GM12878 (cell line): ENCODE measurements at regions not wholly inside any gene's neighbourhood (a gene's known extent, or its start where the extent isn't known, plus 50 kb on each side); places are given as distances from the start of the nearest gene placed in this dataset.

ENCODE experiments used
- ATAC-seq: fragments of 200-7000 bp; cut with Tn5 transposase; 3 replicates; pipeline ENCODE4 v1.9.1; 2020; ENCODE audit warnings: mild to moderate bottlenecking, moderate library complexity
- BruUV-seq: library from RNA; stranded (reverse); fragments of 400-500 nt; replicated peaks from 2 replicates; lab custom pipeline; 2021; lab: Mats Ljungman, UMichigan
- CTCF ChIA-PET: fragments of 300-600 bp; sonication (Branson Sonifier 250); formaldehyde crosslinking; extraction: SDS; loops from one replicate; lab custom pipeline; 2021; ENCODE audit warnings: inconsistent platforms; lab: Yijun Ruan, JAX
- POLR2A ChIA-PET: fragments of 350-600 bp; formaldehyde crosslinking; extraction: SDS; loops from one replicate; lab custom pipeline; 2021; ENCODE audit warnings: inconsistent platforms; lab: Charles Lee
- RAD21 ChIA-PET: fragments of 300-600 bp; sonication (Branson Sonifier 250); formaldehyde crosslinking; loops from one replicate; lab custom pipeline; 2023; ENCODE audit warnings: antibody characterized with exemption; ENCODE audit not compliant: unreplicated experiment; lab: Charles Lee
- SMC1A ChIA-PET: fragments of 300-600 bp; sonication (Branson Sonifier 250); formaldehyde crosslinking; loops from one replicate; lab custom pipeline; 2023; ENCODE audit not compliant: unreplicated experiment, uncharacterized antibody; lab: Charles Lee
- DNase-seq: peaks from one replicate; pipeline ENCODE4 v3.0.0-alpha.2; 2011; ENCODE audit warnings: low read depth, low spot score
- FAIRE-seq: peaks from 3 replicates; lab custom pipeline; 2011; peaks lifted over from hg19 to GRCh38; lab: Jason Lieb, UNC
- H2AFZ ChIP-seq: 2 replicates; pipeline ENCODE4 v1.6.0; 2011; ENCODE audit warnings: low read depth, low read length, control low read depth; ENCODE audit not compliant: control insufficient read depth
- H3K27ac ChIP-seq: 2 replicates; pipeline ENCODE4 v1.5.1; 2011; ENCODE audit warnings: control low read depth; ENCODE audit not compliant: control insufficient read depth, insufficient read depth
- H3K27me3 ChIP-seq, 2 experiments: replicated peaks in 1 of 2; 2 replicates each; pipeline versions ENCODE4 v1.6.0 to v1.6.1; 2011; ENCODE audit warnings: low read length in 1 of 2; ENCODE audit not compliant: control insufficient read depth in 2 of 2, insufficient read depth in 2 of 2
- H3K36me3 ChIP-seq, 2 experiments: 2 replicates each; pipeline ENCODE4 v1.5.1; 2011; ENCODE audit warnings: low read length in 1 of 2; ENCODE audit not compliant: control insufficient read depth in 2 of 2, insufficient read depth in 2 of 2
- H3K4me1 ChIP-seq: 2 replicates; pipeline ENCODE4 v1.6.1; 2011; ENCODE audit warnings: mild to moderate bottlenecking, low read length, moderate library complexity, mixed read lengths; ENCODE audit not compliant: control insufficient read depth, insufficient read depth
- H3K4me2 ChIP-seq: 2 replicates; pipeline ENCODE4 v1.6.0; 2011; ENCODE audit warnings: control low read depth; ENCODE audit not compliant: control insufficient read depth, insufficient read depth
- H3K4me3 ChIP-seq: fragments of 200-600 bp; sonication (generic); 2 replicates; pipeline ENCODE4 v1.5.1; 2016
- H3K79me2 ChIP-seq: 2 replicates; pipeline ENCODE4 v1.6.0; 2011; ENCODE audit warnings: low read length; ENCODE audit not compliant: control insufficient read depth, insufficient read depth
- H3K9ac ChIP-seq: 2 replicates; pipeline ENCODE4 v1.8.0; 2011; ENCODE audit warnings: low read length, control low read depth, mixed read lengths; ENCODE audit not compliant: control insufficient read depth, insufficient read depth
- H3K9me3 ChIP-seq: replicated peaks from 3 replicates; pipeline ENCODE4 v1.5.1; 2011; ENCODE audit warnings: mild to moderate bottlenecking, low read length; ENCODE audit not compliant: control insufficient read depth, insufficient read depth
- H4K20me1 ChIP-seq: 2 replicates; pipeline ENCODE4 v1.6.0; 2011; ENCODE audit not compliant: control insufficient read depth, insufficient read depth
- BCL11A ChIP-seq: IDR thresholded peaks from 2 replicates; pipeline ENCODE4 v1.6.1; 2011; ENCODE audit warnings: low read depth, low read length
- BRCA1 ChIP-seq: IDR thresholded peaks from 2 replicates; pipeline ENCODE4 v1.6.1; 2011; ENCODE audit warnings: low read depth, low read length, improper control_type of control experiment
- CBFB ChIP-seq: IDR thresholded peaks from 2 replicates; pipeline ENCODE4 v1.6.1; 2016; ENCODE audit warnings: antibody characterized with exemption, low read depth
- ELK1 ChIP-seq: IDR thresholded peaks from 2 replicates; pipeline ENCODE4 v1.6.1; 2012; ENCODE audit warnings: low read depth, low read length, improper control_type of control experiment
- FOS ChIP-seq: IDR thresholded peaks from 3 replicates; pipeline ENCODE4 v1.6.1; 2011; ENCODE audit warnings: borderline replicate concordance; ENCODE audit not compliant: insufficient read length; ENCODE audit errors: extremely low read depth
- FOXM1 ChIP-seq: IDR thresholded peaks from 2 replicates; pipeline ENCODE4 v1.6.1; 2012; ENCODE audit warnings: low read depth, mild to moderate bottlenecking, inconsistent platforms, low read length, moderate library complexity
- HCFC1 ChIP-seq: fragments of 150-350 bp; IDR thresholded peaks from 2 replicates; pipeline ENCODE4 v1.6.1; 2014; ENCODE audit warnings: low read length
- HDAC2 ChIP-seq: fragments of 200-600 bp; sonication (generic); IDR thresholded peaks from 2 replicates; pipeline ENCODE4 v1.6.1; 2017
- KAT2A ChIP-seq: conservative IDR thresholded peaks from 2 replicates; pipeline ENCODE4 v1.6.1; 2011; ENCODE audit warnings: low read depth, low read length; ENCODE audit not compliant: control insufficient read depth
- MYC ChIP-seq: IDR thresholded peaks from 2 replicates; pipeline ENCODE4 v1.6.1; 2011; ENCODE audit warnings: mild to moderate bottlenecking, low read length, moderate library complexity, inconsistent platforms; ENCODE audit not compliant: insufficient read depth, insufficient replicate concordance, insufficient read length, severe bottlenecking
- NFXL1 ChIP-seq: fragments of 450-650 bp; IDR thresholded peaks from 2 replicates; pipeline ENCODE4 v1.6.1; 2017; ENCODE audit warnings: antibody characterized with exemption, mild to moderate bottlenecking, borderline replicate concordance
- NKRF ChIP-seq: fragments of 450-650 bp; conservative IDR thresholded peaks from 2 replicates; pipeline ENCODE4 v1.6.1; 2017; ENCODE audit warnings: mild to moderate bottlenecking, moderate library complexity
- POLR2A ChIP-seq: IDR thresholded peaks from 2 replicates; pipeline ENCODE4 v1.6.1; 2011; ENCODE audit warnings: low read depth, mild to moderate bottlenecking, low read length
- RELB ChIP-seq: fragments of 450-650 bp; IDR thresholded peaks from 2 replicates; pipeline ENCODE4 v1.6.1; 2017; ENCODE audit warnings: low read depth, mild to moderate bottlenecking, moderate library complexity
- TAF1 ChIP-seq: IDR thresholded peaks from 2 replicates; pipeline ENCODE4 v1.6.1; 2011; ENCODE audit warnings: mild to moderate bottlenecking, low read depth, low read length, borderline replicate concordance
- TCF12 ChIP-seq: IDR thresholded peaks from 2 replicates; pipeline ENCODE4 v1.6.1; 2011; ENCODE audit warnings: low read depth, mild to moderate bottlenecking, low read length
- TCF7 ChIP-seq: IDR thresholded peaks from 2 replicates; pipeline ENCODE4 v1.6.1; 2014; ENCODE audit warnings: antibody characterized with exemption, borderline replicate concordance
- ZBTB4 ChIP-seq: fragments of 450-650 bp; formaldehyde crosslinking; IDR thresholded peaks from 2 replicates; pipeline ENCODE4 v1.4.0; 2022; ENCODE audit warnings: mild to moderate bottlenecking, moderate library complexity
- ZNF24 ChIP-seq: fragments of 450-650 bp; IDR thresholded peaks from 2 replicates; pipeline ENCODE4 v1.6.1; 2017; ENCODE audit warnings: antibody characterized with exemption, mild to moderate bottlenecking
- WGBS: methylation state at CpG from one replicate; pipeline ENCODE4 v1.1.6; 2016; ENCODE audit warnings: low lambda C conversion rate; ENCODE audit not compliant: insufficient replicate concordance, insufficient coverage; ENCODE audit errors: missing lambda C conversion rate; 5-methylcytosine and 5-hydroxymethylcytosine counted together
- in situ Hi-C: fragments of 300-500 bp; cut with MboI; formaldehyde crosslinking; loops from 9 replicates; pipeline ENCODE4 v1.14.3; 2018; ENCODE audit warnings: mixed read lengths
- intact Hi-C: fragments of 100-400 bp; cut with micrococcal nuclease; formaldehyde crosslinking; loops from one replicate; pipeline ENCODE4 v1.14.2; 2022; ENCODE audit not compliant: unreplicated experiment

GRCh38 chr2:16371751-16372150 is 293.9 kb downstream of the CYRIA start:
- POLR2A ChIA-PET = no interaction called here
- Histone ChIP-seq H3K4me1 (no peaks in the 10 kb centered on the region), H2AFZ (no peak overlapping the region), H3K9ac (no peak overlapping the region), H3K4me3 (no peak overlapping the region), H3K27me3 (no peaks in the 10 kb centered on the region), H3K79me2 (no peaks in the 10 kb centered on the region), H3K4me2 (no peak overlapping the region), H3K27ac (no peak overlapping the region), H3K36me3 (no peaks in the 10 kb centered on the region), H3K9me3 (no peaks in the 10 kb centered on the region), H4K20me1 (no peaks in the 10 kb centered on the region)
- intact Hi-C loops (no loop called here), in situ Hi-C loops (no loop called here)
- RAD21 ChIA-PET = no interaction called here
- SMC1A ChIA-PET = no interaction called here
- TF ChIP-seq NKRF = no peak
- TF ChIP-seq TCF12 = no peak
- no peak for TF ChIP-seq HCFC1
- TF ChIP-seq FOXM1 = no peak
- TF ChIP-seq TAF1 = no peak
- no peak for TF ChIP-seq FOS
- no peak for TF ChIP-seq NFXL1
- no peak for TF ChIP-seq RELB
- TF ChIP-seq ELK1 = no peak
- no peak for TF ChIP-seq BCL11A
- no peak for TF ChIP-seq ZBTB4
- TF ChIP-seq BRCA1 = no peak
- TF ChIP-seq KAT2A = no peak
- no peak for TF ChIP-seq MYC
- no peak for TF ChIP-seq TCF7
- TF ChIP-seq ZNF24 = no peak
- TF ChIP-seq CBFB = no peak
- TF ChIP-seq POLR2A = no peak
- no peak for TF ChIP-seq HDAC2
- BruUV-seq = no TSS peak
- ATAC-seq (no peak), FAIRE-seq (no peak), DNase-seq (no peak)
- CTCF ChIA-PET = no interaction called here
- WGBS = 58% methylated on average over 6 of the region's 6 CpGs
